ENCODE measurements at regions not wholly inside any gene's neighbourhood (a gene's known extent, or its start where the extent isn't known, plus 50 kb on each side); places are given as distances from the start of the nearest gene placed in this dataset.

GRCh38 chr13:21304256-21304655, 127.8 kb downstream of the MRPL57 start:
- TF ChIP-seq POLR2AphosphoS5 (IDR thresholded peaks at IDR 0.05) (no peak), POLR2A (IDR thresholded peaks at IDR 0.05) (no peak)
- TF ChIP-seq, protein P1, sequence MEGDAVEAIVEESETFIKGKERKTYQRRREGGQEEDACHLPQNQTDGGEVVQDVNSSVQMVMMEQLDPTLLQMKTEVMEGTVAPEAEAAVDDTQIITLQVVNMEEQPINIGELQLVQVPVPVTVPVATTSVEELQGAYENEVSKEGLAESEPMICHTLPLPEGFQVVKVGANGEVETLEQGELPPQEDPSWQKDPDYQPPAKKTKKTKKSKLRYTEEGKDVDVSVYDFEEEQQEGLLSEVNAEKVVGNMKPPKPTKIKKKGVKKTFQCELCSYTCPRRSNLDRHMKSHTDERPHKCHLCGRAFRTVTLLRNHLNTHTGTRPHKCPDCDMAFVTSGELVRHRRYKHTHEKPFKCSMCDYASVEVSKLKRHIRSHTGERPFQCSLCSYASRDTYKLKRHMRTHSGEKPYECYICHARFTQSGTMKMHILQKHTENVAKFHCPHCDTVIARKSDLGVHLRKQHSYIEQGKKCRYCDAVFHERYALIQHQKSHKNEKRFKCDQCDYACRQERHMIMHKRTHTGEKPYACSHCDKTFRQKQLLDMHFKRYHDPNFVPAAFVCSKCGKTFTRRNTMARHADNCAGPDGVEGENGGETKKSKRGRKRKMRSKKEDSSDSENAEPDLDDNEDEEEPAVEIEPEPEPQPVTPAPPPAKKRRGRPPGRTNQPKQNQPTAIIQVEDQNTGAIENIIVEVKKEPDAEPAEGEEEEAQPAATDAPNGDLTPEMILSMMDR (IDR thresholded peaks at IDR 0.05): no peak
